Ecto neural progenitor cell (in vitro differentiated cells): ENCODE measurements at regions not wholly inside any gene's neighbourhood (a gene's known extent, or its start where the extent isn't known, plus 50 kb on each side); places are given as distances from the start of the nearest gene placed in this dataset.
"Not testable (repeated sequence)": the region's sequence is repeated elsewhere in the genome, so short reads cannot be mapped to it uniquely, and the experiment has no call there.

Experiments used
- DNase-seq: peaks from one replicate; pipeline ENCODE4 v3.0.0-alpha.2; 2018; ENCODE audit warnings: low spot score

DNA sequence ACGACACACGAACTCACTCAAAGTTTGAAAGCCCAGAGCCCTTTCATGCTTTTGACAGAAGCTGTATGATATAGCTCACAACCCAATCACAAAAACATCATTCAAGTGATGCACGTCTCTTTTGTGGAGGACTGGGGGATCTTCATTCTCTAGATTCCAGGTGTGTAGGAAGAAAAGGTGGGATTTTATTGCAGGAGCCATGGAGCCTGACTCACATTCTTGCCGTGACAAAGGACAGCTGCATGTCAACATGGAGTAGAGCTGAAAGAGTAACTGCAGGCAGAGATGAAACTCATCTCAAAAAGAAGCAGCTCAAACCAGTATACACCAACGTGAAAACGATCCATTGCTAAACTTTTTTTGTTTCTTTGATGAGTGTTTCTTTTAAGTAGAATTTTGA lies 50.9 kb upstream of the PDE1A start:
- DNase-seq, result no peak

DNA sequence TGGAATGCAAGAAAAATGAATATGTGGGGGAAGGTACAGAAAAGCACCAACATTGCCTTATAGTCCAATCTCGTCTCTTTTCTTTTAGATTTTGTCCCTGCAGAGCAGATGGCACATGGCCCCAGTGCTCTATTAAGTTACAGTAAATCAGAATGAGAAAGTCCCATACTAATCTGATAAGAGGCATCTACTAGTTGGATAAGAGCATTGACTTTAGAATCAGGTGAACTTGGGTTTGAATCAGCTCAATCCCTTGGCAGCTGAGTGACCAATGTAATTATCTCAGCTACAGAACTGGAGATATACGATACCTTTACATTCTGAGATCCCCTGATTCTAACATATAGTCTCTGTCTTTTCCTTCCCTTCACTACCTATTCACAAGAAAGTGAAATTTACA lies 54.8 kb upstream of the PDE1A start:
- no peak for DNase-seq

DNA sequence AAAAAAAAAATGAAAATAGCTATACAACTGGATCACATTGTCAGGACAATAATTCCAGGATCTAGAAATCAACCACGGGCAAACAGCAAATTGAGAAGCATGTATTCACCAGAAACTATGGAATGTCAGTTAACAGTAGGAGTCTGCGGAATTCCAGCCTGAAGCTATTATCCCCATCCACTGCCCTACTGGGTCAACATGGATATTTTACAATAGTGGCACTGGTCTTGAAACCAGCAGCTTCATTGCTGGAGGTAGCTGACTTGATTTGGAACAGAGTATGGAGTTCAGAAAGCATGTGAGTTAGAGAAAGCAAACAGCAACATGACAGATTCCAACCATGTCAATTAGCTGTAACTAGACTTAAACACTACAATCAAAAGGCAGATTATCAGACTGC lies 55.7 kb upstream of the PDE1A start:
- DNase-seq, result no peak

DNA sequence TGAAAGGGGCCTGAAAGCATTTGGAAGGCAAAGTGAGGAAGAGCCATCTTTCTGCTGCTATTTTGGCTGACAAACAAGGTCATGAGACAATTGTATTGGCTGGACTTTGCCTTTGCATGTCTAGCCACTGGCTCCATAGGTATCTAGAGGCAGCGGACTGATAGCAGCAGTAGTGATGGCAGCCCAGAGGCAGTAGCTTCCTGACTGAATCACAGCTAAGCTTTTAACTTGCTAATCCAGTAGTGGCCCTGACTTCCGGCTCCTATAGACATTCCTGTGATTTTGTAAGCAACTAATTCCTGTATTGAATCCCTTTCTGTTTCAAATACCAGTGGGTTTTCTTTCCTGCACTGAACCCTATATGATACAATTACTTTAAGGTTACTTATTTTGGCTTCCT lies 69.8 kb upstream of the PDE1A start:
- DNase-seq, result no peak

DNA sequence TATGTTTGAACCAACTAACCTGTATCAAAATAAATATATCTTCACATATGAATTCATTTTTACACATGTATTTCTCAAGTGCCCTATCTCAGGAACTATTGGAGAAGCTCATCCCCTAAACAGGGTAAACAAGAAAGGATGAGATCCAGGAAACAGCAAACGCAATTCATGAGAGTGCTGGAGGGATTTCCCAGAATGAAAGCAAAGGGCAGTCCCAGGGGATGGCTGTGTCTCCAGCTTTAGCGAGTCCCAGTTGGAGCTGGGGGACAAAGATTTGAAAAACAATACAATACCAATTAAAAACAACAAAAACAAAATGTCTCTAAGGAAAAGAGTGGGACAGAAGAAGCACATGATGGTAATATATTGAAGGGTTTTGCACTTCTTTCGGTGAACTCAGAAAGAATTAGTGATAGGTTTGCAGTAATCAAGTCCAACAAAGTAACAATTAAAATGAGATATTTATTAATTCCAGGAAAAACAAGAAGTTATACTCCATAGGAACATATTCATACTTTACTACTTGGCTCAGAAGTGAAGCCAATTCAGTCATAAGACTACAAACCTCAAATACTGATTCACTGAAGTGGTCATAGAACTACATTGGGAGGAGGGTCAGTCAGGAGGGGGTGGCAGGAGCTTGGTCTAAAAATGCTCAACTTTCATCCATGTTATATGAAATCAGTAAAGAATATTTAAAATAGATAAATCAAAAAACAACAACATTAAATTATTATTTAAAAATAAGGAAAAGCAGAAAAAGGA lies 73.1 kb upstream of the PDE1A start:
- DNase-seq, result no peak

DNA sequence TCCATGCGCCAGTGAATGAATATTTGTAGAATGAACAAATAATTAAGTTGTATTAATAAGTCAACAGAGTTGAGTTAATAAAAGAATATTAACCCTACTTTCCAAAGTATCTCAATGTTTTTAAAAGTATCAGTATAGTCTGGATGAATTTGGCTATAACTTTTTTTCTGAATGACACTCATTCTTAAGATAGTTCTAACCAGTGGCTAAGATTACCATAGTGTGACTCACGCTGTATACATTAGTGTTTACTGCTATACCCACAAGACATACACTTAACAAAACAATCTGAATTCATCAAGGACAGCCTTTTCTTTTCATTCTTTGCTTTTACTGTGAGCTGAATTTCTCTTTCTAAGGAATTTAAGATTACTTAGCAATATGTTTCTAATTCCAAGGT lies 77.0 kb upstream of the PDE1A start:
- no peak for DNase-seq

DNA sequence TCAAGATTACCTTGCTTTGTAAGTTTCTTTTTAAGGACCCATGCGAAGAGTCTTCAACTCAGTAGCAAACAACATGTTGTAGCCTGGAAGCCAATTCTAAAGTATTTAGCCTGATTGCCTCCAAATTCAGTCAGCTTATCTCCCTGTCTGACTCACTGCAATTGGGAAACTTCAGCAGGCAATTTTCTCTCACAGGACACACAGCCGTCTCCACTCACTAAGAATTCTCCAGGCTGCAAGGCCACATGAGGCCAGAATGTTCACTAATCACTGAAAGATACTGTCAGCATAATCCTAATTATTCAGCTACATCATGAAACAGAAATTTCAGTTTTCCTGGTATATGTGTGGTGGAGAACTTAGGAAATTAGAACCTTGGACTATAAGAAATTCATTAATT lies 78.1 kb upstream of the PDE1A start:
- DNase-seq, result no peak

DNA sequence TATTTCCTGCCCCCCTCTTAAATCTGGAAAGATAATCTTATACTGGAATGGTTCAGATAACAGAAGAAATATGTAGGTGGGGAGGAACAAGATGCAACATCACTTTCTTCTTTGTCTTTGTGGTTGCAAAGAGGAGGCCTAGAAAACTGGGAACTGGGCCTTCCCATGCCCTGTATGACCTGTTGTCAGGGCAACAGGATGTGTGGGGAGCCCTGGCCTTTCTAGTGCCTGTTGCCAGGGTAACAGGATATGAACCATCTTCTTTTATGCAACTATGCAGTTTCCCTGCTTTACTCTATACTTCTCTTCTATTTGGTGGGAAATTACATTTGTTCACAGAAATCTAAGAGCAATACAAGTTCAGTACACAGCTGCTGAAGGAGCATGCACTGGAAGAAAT lies 79.8 kb upstream of the PDE1A start:
- no peak for DNase-seq

DNA sequence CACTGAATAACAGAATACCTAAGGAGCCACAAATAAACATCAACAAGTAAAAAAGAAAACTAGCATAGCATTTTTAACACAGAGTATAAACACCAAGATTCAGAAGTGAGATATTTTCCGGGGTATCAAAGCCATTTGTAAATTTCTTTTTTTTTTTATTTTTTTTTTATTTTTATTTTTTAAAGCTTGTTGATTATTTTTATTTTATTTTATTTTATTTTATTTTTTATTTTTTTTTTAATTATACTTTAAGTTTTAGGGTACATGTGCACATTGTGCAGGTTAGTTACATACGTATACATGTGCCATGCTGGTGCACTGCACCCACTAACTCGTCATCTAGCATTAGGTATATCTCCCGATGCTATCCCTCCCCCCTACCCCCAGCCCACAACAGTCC lies 81.7 kb upstream of the PDE1A start:
- not testable (repeated sequence) for DNase-seq

DNA sequence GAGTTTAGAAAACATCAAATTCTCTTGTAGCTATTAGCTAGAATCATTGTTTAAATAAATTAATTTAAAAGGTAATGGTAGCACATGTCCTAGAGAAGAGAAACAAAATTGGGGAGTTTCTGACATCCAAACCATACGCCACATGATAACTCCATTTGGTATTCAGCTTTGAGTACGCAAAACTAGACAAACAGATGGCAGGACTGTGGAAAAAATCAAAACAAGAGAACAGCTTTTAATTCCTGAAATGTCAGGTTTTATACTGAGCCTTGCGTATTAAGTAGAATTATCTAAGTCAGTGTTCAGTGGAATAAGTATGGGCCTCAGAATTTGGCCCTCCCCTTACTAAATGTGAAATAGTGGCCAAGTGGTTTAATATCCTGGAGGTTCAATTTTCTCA lies 82.4 kb upstream of the PDE1A start:
- no peak for DNase-seq

DNA sequence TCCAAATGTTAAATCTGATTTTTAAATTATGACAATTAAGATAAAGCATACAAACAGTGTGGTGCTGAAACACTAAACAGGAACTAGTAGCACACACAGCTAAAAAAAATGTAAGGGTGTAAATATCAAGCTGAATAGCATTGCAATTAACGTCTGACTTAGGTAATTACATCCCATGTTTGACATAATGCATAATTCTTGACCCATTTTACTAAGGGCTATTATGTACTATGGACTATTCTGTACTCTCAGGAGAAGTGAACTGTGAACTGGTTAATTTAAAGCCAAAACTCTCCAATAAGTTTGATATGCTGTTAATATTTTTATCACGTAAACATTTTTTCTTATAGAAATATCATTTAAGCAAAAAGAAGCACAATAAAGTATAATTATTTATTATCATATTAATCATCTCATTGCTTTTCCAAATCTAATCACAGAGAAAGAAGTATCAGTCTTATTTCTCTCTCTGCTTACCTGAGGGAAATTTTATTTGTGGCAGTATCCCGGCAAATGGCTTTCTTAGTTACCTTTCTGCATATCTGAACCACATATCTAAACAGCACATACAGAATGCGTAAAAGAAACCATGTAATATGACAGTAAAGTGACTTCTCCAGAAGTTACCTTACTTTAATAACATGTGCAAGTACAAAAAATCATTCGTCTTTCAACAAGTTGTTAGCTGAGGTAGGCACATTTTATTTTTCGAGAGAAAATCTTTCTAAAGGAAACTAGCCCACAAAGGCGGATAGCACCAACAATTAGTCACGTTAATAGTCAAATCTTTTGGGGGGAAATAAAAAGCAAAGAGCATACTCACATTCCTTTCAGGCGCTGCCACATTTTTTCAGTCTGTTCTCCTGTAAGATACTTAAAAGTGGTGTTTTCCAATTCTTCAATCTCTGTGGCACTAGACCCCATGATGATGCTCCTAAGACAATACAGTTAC lies 94.9 kb upstream of the PDE1A start:
- no peak for DNase-seq

DNA sequence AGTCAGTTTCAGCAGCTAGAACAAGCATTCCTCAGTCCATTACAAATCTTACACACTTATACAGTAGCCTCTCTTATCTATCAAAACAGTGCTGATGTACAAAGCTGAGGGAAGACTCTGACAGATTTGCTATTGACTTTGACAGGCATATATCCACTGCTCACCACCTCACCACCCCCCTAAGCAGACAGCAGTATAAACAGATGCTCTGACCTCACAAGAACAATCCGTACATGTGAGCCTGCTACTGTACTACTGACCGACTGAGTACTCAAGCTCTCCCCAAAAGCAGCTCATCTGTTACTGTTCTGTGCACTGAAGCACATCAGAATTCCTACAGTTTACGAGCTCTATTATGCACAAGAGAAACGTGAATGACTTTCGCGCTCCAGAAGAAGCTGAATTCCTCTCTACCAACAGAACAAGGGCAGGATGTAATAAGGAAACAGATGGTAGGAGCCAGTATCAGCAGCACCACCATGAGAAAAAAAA lies 95.6 kb upstream of the PDE1A start:
- no peak for DNase-seq

DNA sequence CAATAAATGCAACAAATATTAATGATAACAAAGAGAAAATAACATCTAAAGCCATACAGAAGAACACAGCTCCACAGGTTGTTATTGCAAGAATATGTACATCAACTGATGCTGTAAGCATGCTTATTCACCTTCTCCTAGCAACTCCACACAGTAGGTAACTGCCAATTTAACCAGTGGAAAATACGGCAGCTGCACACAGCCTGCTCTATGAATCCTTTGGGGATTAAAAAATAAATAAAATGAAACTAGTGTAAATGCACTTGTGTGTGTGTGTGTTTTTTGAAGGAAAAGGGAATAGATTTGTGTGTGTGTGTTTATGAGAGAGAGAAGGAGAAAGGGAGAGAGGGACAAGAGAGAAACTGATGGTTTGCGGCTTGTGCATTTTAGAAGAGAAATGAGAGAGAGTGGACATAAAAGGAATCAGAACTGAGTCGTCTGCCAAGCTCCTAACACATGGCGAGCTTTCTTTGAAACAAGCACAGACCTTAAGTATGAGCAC lies 96.2 kb upstream of the PDE1A start:
- DNase-seq, result no peak

DNA sequence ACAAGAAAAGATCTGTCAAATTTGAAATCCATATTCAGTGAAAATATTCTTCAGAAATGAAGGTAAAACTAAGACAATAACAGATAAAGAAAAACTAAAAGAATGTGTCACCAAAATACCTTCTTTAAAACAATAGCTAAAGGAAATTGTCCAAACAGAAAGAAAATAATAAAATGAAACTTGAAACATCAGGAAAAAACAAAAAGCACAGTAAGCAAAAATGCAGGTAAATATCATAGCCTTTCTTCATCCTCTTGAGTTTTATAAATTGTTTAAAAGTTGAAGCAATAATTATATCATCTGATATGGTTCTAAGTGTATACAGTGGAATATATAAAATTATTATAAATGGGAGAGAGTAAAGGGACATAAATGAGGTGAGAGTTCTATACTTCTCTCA lies 103.8 kb upstream of the PDE1A start:
- no peak for DNase-seq

DNA sequence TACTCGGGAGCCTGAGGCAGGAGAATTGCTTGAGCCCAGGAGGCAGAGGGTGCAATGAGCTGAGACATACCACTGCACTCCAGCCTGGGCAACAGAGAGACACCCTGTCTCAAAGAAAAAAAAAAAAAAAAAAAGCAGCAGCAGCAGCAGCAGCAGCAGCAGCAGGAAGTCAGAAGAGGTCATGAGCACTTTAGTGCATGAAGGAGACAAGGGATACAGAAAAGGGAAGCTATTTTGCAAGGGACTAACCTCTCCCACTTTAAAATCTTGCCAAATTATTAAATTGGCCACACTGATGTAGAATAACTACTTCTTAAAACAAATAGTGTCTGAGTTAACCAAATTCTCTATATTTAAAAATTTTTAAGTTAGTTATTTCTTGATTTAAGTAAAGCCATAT lies 113.4 kb upstream of the PDE1A start:
- DNase-seq, result no peak

DNA sequence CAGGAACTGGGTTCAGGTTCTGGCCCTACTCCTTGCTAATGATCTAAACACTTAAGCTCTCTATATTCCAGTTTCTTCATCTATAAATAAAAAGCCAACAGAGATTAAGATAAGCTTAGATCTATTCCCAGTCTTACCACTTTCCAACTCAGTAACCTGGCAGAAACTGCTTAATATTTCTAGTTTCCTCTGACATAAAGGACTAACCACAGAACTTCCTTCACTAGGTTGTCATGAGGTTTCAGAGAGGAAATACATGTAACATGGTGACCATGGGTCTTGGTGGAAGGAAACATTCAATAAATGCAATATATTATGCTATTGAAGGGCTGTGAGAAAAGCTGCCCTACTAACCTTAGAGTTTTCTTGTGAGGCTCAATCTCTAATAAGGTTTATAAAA lies 114.4 kb upstream of the PDE1A start:
- DNase-seq, result no peak

DNA sequence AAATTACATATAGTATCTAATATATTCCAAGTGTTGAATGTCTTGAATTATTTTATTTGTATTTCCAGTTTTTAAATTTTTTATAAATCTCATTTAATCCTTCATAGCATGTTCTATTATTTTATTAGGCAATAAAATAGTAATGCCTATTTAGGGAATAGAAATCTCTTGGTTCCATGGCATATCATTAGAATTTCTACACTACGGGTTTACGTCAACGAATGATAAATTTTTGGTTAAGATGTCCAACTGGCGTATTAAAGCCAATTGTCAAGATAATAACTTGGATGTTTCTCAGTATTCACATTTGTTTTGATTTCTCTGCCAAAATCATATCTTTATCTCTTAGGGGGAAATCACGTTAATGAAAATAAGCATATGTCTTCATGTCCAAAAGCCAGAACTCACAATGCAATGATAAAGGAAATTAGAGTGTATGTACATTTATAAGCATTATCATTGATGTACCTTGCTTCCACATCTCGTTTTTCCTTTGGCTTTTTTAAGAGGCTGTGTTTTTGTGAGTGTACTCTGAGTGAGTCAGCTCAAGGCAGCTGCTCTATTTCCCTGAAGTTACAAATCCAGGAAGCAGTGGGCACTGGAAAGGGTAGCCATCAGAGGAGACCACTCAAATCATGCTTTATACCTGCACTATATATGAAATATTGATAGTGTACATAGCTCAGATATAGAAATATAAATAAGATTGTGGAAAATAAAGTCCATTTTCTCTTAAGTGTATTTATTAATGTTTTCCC lies 115.8 kb upstream of the PDE1A start:
- DNase-seq, result no peak

DNA sequence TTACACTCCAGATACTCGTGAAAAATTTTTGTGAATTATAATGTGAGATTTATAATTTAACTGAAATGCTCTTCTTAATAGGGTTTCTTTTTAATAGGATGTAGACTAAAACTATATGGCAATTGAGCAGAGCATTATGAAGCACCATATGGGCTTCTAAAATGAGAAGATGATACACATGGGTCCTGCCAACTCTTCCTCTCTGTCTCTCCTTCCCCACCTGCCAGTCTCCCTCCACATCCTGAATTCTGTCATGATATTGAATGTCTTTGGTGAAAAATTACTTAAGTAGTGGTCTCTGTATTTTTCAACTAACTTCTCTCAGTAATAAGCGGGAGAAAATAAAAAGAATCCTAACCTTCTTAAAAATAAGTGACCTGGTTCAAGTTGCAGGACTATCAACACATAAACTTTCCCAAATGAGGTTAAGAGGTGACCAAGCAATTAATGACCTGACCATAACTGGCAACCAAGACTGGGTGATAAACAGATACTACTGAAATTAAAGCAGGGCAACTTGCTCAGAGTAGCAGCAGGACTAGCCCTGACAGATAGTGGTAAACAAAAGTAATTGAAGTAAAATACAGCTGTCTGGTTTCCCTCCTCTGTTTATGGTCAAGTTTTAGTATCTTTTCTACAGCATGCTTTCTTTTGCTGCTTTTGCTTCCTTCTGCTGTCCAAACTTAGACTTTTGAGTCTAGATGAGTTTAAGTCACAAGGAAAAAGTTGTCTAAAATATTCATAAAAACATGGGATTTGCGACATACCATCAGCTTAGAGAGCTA lies 117.1 kb upstream of the PDE1A start:
- DNase-seq, result no peak

DNA sequence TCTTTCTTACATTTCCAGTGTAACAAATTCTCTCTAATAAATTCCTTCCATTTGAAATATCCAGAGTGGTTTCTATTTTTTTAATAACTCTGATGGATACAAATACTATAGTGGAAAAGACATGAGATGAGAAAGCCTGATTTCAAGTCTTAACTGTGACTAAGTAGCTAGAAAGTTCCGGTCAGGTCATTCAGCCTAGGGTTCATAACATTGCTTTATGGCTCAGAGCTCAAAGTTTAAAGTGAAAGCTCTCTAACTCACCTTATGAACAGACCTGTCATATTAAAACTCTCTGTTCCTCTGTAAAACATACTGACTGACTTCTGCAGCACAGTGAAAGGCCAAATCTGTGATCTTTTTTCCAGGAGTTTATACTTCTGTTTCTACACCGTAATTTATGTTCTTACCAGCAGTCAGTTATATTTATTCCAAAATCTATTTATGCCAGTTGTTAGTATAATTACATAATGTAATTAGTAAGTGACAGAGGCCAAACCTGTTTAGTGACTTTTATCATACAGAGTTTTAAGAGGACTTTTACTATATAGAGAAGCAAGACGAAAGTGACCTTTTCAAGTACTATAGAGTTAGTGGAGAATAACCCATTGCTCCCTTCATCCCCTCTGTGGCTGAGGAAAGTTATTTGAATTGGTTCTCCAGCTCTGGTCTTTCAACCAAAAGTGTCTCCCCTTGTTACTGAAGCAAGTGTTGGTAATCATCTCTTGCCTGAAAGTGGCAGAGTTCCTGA lies 118.8 kb upstream of the PDE1A start:
- DNase-seq, result no peak

DNA sequence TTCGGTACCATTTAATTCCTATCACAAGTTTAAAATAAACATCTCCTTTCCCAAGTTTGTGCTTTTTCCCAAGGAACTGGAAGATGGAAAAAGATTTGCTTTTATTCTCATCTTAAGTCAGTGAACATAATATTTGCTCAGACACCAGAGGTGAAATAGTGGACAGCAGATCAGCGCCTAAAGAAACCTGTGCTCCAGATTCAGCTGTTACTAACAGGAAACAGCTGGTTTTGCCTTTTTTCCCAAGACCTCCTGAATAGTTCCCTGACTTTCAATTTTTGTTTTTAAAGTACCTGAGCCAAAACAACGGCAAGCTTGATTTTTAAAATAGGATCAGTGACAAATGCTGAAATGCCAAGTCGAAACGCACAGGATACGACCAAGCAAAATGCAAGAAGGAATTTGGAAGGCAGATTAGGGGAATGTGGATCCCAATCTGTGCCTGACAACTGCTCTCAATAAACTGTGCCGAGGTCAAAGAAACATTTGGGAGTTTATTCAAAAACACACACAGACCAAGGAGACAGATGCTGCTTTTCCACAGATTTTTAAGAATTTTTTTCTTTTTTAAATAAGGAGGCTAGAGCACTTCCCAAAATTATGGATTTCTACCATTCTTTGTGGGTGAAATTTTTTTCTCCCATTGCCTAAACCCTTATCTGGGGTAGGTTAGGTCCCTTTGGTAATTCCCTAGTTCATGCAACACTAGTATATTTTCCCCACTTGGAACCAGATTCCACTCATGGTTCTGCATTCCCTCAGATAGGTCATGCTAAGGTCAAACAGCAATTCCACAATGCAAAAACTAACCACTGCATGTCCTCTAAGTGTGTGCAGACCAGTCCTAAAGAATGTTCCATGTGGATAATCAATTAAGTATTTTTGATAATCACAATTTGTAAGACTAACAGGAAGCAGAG lies 121.5 kb upstream of the PDE1A start:
- no peak for DNase-seq
